K562 (cell line): ENCODE measurements at regions not wholly inside any gene's neighbourhood (a gene's known extent, or its start where the extent isn't known, plus 50 kb on each side); places are given as distances from the start of the nearest gene placed in this dataset.

Experiments
- NFE2 ChIP-seq: IDR thresholded peaks from 2 replicates; pipeline ENCODE4 v1.6.1; 2014; ENCODE audit warnings: antibody characterized with exemption, low read depth
- RBM25 ChIP-seq: fragments of 200-400 bp; formaldehyde crosslinking; IDR thresholded peaks from 2 replicates; pipeline ENCODE4 v1.6.1; 2018; ENCODE audit warnings: low read length, low read depth, moderate library complexity; ENCODE audit not compliant: severe bottlenecking
- ZNF695 ChIP-seq: fragments of 450-650 bp; formaldehyde crosslinking; IDR thresholded peaks from 2 replicates; pipeline ENCODE4 v1.4.0; 2020; ENCODE audit warnings: mild to moderate bottlenecking, moderate library complexity
- TF ChIP-seq, protein P1 (sequence below): fragments of 200-800 bp; sonication (Bioruptor generic); IDR thresholded peaks from 2 replicates; pipeline ENCODE4 v1.6.1; 2016; ENCODE audit warnings: missing genetic modification characterization, missing compliant biosample characterization
- TF ChIP-seq, protein P2 (sequence below): fragments of 450-650 bp; formaldehyde crosslinking; IDR thresholded peaks from 2 replicates; pipeline ENCODE4 v1.4.0; 2022; ENCODE audit warnings: missing genetic modification characterization
- TF ChIP-seq, protein P3 (sequence below): IDR thresholded peaks from 2 replicates; pipeline ENCODE4 v1.6.1; 2011; ENCODE audit not compliant: insufficient read length; ENCODE audit errors: extremely low read depth
- TF ChIP-seq, protein P4 (sequence below): fragments of 200-600 bp; sonication (generic); IDR thresholded peaks from one replicate; pipeline ENCODE4 v1.6.1; 2012; ENCODE audit warnings: mild to moderate bottlenecking, low read depth, low read length, inconsistent platforms

- TF ChIP-seq, protein P1, sequence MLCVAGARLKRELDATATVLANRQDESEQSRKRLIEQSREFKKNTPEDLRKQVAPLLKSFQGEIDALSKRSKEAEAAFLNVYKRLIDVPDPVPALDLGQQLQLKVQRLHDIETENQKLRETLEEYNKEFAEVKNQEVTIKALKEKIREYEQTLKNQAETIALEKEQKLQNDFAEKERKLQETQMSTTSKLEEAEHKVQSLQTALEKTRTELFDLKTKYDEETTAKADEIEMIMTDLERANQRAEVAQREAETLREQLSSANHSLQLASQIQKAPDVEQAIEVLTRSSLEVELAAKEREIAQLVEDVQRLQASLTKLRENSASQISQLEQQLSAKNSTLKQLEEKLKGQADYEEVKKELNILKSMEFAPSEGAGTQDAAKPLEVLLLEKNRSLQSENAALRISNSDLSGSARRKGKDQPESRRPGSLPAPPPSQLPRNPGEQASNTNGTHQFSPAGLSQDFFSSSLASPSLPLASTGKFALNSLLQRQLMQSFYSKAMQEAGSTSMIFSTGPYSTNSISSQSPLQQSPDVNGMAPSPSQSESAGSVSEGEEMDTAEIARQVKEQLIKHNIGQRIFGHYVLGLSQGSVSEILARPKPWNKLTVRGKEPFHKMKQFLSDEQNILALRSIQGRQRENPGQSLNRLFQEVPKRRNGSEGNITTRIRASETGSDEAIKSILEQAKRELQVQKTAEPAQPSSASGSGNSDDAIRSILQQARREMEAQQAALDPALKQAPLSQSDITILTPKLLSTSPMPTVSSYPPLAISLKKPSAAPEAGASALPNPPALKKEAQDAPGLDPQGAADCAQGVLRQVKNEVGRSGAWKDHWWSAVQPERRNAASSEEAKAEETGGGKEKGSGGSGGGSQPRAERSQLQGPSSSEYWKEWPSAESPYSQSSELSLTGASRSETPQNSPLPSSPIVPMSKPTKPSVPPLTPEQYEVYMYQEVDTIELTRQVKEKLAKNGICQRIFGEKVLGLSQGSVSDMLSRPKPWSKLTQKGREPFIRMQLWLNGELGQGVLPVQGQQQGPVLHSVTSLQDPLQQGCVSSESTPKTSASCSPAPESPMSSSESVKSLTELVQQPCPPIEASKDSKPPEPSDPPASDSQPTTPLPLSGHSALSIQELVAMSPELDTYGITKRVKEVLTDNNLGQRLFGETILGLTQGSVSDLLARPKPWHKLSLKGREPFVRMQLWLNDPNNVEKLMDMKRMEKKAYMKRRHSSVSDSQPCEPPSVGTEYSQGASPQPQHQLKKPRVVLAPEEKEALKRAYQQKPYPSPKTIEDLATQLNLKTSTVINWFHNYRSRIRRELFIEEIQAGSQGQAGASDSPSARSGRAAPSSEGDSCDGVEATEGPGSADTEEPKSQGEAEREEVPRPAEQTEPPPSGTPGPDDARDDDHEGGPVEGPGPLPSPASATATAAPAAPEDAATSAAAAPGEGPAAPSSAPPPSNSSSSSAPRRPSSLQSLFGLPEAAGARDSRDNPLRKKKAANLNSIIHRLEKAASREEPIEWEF = no peak
- TF ChIP-seq RBM25 (peak; percentile 82), ZNF695 (no peak), NFE2 (no peak)
- TF ChIP-seq, protein P2, sequence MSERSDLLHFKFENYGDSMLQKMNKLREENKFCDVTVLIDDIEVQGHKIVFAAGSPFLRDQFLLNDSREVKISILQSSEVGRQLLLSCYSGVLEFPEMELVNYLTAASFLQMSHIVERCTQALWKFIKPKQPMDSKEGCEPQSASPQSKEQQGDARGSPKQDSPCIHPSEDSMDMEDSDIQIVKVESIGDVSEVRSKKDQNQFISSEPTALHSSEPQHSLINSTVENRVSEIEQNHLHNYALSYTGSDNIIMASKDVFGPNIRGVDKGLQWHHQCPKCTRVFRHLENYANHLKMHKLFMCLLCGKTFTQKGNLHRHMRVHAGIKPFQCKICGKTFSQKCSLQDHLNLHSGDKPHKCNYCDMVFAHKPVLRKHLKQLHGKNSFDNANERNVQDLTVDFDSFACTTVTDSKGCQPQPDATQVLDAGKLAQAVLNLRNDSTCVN (CRISPR knock-in tag) = no peak
- TF ChIP-seq, protein P3, sequence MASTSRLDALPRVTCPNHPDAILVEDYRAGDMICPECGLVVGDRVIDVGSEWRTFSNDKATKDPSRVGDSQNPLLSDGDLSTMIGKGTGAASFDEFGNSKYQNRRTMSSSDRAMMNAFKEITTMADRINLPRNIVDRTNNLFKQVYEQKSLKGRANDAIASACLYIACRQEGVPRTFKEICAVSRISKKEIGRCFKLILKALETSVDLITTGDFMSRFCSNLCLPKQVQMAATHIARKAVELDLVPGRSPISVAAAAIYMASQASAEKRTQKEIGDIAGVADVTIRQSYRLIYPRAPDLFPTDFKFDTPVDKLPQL = no peak
- TF ChIP-seq, protein P4, sequence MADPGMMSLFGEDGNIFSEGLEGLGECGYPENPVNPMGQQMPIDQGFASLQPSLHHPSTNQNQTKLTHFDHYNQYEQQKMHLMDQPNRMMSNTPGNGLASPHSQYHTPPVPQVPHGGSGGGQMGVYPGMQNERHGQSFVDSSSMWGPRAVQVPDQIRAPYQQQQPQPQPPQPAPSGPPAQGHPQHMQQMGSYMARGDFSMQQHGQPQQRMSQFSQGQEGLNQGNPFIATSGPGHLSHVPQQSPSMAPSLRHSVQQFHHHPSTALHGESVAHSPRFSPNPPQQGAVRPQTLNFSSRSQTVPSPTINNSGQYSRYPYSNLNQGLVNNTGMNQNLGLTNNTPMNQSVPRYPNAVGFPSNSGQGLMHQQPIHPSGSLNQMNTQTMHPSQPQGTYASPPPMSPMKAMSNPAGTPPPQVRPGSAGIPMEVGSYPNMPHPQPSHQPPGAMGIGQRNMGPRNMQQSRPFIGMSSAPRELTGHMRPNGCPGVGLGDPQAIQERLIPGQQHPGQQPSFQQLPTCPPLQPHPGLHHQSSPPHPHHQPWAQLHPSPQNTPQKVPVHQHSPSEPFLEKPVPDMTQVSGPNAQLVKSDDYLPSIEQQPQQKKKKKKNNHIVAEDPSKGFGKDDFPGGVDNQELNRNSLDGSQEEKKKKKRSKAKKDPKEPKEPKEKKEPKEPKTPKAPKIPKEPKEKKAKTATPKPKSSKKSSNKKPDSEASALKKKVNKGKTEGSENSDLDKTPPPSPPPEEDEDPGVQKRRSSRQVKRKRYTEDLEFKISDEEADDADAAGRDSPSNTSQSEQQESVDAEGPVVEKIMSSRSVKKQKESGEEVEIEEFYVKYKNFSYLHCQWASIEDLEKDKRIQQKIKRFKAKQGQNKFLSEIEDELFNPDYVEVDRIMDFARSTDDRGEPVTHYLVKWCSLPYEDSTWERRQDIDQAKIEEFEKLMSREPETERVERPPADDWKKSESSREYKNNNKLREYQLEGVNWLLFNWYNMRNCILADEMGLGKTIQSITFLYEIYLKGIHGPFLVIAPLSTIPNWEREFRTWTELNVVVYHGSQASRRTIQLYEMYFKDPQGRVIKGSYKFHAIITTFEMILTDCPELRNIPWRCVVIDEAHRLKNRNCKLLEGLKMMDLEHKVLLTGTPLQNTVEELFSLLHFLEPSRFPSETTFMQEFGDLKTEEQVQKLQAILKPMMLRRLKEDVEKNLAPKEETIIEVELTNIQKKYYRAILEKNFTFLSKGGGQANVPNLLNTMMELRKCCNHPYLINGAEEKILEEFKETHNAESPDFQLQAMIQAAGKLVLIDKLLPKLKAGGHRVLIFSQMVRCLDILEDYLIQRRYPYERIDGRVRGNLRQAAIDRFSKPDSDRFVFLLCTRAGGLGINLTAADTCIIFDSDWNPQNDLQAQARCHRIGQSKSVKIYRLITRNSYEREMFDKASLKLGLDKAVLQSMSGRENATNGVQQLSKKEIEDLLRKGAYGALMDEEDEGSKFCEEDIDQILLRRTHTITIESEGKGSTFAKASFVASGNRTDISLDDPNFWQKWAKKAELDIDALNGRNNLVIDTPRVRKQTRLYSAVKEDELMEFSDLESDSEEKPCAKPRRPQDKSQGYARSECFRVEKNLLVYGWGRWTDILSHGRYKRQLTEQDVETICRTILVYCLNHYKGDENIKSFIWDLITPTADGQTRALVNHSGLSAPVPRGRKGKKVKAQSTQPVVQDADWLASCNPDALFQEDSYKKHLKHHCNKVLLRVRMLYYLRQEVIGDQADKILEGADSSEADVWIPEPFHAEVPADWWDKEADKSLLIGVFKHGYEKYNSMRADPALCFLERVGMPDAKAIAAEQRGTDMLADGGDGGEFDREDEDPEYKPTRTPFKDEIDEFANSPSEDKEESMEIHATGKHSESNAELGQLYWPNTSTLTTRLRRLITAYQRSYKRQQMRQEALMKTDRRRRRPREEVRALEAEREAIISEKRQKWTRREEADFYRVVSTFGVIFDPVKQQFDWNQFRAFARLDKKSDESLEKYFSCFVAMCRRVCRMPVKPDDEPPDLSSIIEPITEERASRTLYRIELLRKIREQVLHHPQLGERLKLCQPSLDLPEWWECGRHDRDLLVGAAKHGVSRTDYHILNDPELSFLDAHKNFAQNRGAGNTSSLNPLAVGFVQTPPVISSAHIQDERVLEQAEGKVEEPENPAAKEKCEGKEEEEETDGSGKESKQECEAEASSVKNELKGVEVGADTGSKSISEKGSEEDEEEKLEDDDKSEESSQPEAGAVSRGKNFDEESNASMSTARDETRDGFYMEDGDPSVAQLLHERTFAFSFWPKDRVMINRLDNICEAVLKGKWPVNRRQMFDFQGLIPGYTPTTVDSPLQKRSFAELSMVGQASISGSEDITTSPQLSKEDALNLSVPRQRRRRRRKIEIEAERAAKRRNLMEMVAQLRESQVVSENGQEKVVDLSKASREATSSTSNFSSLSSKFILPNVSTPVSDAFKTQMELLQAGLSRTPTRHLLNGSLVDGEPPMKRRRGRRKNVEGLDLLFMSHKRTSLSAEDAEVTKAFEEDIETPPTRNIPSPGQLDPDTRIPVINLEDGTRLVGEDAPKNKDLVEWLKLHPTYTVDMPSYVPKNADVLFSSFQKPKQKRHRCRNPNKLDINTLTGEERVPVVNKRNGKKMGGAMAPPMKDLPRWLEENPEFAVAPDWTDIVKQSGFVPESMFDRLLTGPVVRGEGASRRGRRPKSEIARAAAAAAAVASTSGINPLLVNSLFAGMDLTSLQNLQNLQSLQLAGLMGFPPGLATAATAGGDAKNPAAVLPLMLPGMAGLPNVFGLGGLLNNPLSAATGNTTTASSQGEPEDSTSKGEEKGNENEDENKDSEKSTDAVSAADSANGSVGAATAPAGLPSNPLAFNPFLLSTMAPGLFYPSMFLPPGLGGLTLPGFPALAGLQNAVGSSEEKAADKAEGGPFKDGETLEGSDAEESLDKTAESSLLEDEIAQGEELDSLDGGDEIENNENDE = no peak
These were observed 580.2 kb downstream of the ETNK1 start (continued) for GRCh38 chr12:23204933-23205778.
